BJ (cell line): ENCODE measurements at regions not wholly inside any gene's neighbourhood (a gene's known extent, or its start where the extent isn't known, plus 50 kb on each side); places are given as distances from the start of the nearest gene placed in this dataset.

Experiments
- CTCF ChIA-PET: fragments of 350-600 bp; formaldehyde crosslinking; extraction: SDS; loops from one replicate; lab custom pipeline; 2021; ENCODE audit warnings: antibody characterized with exemption, inconsistent platforms; lab: Yijun Ruan, JAX
- POLR2A ChIA-PET: fragments of 300-600 bp; sonication (Branson Sonifier 250); formaldehyde crosslinking; extraction: SDS; loops from one replicate; lab custom pipeline; 2021; ENCODE audit warnings: antibody characterized with exemption; lab: Charles Lee
- DNase-seq: peaks from one replicate; pipeline ENCODE4 v3.0.0-alpha.2; 2011; ENCODE audit warnings: low read depth
- H3K27me3 ChIP-seq: 2 replicates; pipeline ENCODE4 v1.6.0; 2011; ENCODE audit warnings: low read length; ENCODE audit not compliant: control insufficient read depth, insufficient read depth
- H3K36me3 ChIP-seq: 2 replicates; pipeline ENCODE4 v1.5.1; 2011; ENCODE audit warnings: low read length; ENCODE audit not compliant: control insufficient read depth, insufficient read depth
- H3K4me3 ChIP-seq: 2 replicates; pipeline ENCODE4 v1.5.1; 2011; ENCODE audit warnings: low read depth, mild to moderate bottlenecking, control low read depth, low read length
- TF ChIP-seq, protein P1 (sequence below): IDR thresholded peaks from 2 replicates; pipeline ENCODE4 v1.5.1; 2011; ENCODE audit warnings: low read depth, mild to moderate bottlenecking, control low read depth, inconsistent platforms, low read length, moderate library complexity; ENCODE audit not compliant: insufficient read depth

DNA sequence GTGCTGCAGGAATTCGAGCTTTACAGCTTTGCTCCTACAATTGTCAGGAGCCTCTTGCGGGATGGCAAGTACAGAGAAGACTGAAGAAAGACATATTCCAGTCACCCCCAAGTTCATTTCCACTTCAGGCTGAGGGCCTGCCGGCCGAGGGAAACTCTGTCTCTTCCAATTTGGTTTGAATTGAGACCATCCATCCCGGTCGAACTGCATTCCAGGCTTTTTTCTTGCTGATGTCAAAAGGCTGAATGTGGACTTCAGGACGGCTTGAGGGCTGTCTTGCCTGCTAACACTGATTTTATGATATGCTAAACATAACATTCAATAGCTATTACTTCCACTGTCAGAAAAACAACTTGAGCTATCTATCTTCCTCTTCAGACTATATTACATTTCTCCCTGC, 79.8 kb upstream of the PLXNA2 start:
- ChIA-PET CTCF (interaction anchor here (1.1 kb wide), 1 partner anchor 107 kb away, joined by 3 read pairs; no protein-coding TSS in a partner anchor), POLR2A (no interaction called here)
- Histone ChIP-seq H3K27me3 (no peaks in the 10 kb centered on the region), H3K4me3 (no peak overlapping the region), H3K36me3 (no peaks in the 10 kb centered on the region)
- TF ChIP-seq, protein P1, sequence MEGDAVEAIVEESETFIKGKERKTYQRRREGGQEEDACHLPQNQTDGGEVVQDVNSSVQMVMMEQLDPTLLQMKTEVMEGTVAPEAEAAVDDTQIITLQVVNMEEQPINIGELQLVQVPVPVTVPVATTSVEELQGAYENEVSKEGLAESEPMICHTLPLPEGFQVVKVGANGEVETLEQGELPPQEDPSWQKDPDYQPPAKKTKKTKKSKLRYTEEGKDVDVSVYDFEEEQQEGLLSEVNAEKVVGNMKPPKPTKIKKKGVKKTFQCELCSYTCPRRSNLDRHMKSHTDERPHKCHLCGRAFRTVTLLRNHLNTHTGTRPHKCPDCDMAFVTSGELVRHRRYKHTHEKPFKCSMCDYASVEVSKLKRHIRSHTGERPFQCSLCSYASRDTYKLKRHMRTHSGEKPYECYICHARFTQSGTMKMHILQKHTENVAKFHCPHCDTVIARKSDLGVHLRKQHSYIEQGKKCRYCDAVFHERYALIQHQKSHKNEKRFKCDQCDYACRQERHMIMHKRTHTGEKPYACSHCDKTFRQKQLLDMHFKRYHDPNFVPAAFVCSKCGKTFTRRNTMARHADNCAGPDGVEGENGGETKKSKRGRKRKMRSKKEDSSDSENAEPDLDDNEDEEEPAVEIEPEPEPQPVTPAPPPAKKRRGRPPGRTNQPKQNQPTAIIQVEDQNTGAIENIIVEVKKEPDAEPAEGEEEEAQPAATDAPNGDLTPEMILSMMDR, result no peak
- DNase-seq, result no peak

DNA sequence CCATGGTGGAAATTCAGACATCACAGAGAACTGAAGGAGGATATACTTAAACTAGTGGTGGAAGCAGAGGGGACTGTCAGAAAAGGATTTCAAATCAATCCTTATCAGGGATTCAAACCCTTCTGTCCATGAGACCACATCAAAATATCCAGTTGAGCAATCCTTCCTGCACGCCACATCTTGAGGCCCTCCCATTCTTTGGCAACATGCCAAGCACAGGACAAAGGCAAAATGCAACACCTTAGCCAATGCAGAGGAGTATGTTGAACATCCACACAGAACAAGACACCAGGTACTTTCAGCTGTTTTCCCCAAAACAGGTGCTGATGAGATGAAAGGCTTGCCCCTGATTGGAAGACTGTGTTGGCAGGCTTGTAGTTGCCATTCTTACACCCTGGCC, 81.8 kb upstream of the PLXNA2 start:
- no peak overlapping the region for H3K4me3 ChIP-seq
- ChIA-PET CTCF (no interaction called here), POLR2A (no interaction called here)
- DNase-seq, result no peak
- TF ChIP-seq, protein P1, result no peak
- no peaks in the 10 kb centered on the region for H3K36me3 ChIP-seq
- no peaks in the 10 kb centered on the region for H3K27me3 ChIP-seq

DNA sequence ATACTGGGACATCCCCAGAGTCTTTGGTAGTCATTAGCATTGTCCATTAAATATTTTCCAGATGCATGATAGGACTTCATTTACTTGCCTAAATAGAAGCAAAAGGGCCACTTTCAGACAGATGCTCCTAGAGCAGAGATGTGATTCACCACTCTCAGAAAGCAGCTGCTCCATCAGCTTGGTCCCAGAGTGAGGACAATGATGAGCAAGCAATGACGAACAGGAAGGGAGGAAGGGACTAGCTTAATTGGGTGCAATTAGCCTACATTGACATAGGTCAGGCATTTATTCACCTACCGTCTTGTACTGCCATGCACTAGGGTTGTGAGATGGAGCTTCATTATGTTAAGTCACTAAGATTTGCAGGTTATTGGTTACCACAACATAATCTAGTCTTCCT, 85.1 kb upstream of the PLXNA2 start:
- no peak for DNase-seq
- no peak overlapping the region for H3K4me3 ChIP-seq
- TF ChIP-seq, protein P1, result no peak
- no peaks in the 10 kb centered on the region for H3K36me3 ChIP-seq
- POLR2A ChIA-PET, result no interaction called here
- H3K27me3 ChIP-seq, result no peaks in the 10 kb centered on the region
- CTCF ChIA-PET, result interaction anchor here (0.5 kb wide), 1 partner anchor 127 kb away, joined by 3 read pairs; no protein-coding TSS in a partner anchor

DNA sequence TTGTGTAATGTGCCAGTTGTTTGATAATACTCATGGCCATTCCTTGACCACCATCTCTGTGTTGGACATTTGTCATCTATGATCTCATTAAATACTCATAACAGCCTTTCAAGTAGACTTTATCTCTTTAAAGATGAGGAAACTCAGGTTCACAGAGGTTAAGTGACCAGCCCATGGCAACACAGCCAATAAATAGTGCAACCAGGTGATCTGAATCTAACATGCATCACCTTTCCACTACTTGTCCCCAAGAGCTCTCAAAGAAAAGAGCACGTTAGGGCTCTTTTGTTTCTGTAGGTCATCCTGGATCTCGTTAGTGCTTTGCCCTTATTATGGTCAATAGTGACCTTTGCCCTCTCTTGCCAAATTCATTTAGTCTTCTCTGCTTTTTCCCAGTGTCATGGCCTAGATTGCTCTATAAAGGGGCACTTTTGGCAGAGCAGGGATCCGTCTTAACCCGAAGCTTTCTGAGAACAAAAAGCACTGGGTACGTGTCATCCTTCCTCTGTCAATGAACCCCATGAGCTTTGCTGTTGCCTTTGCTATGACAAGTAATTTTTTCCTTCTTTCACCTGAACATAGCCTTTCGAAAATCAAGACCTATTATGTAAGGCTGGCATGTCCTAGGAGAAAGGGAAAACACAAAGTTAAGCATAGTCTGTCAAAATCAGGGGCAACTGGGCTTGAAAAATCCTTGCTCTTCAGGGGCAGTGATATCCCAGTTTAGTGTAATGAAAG, 88.0 kb upstream of the PLXNA2 start:
- no peaks in the 10 kb centered on the region for H3K27me3 ChIP-seq
- DNase-seq, result no peak
- no peak overlapping the region for H3K4me3 ChIP-seq
- TF ChIP-seq, protein P1, result no peak
- POLR2A ChIA-PET, result no interaction called here
- H3K36me3 ChIP-seq, result no peaks in the 10 kb centered on the region
- CTCF ChIA-PET, result no interaction called here

- H3K36me3 ChIP-seq, result no peaks in the 10 kb centered on the region
- no peaks in the 10 kb centered on the region for H3K27me3 ChIP-seq
- H3K4me3 ChIP-seq, result no peak overlapping the region
- TF ChIP-seq, protein P1, result no peak
- POLR2A ChIA-PET, result no interaction called here
- DNase-seq, result no peak
- CTCF ChIA-PET, result no interaction called here
Observed at GRCh38 chr1:208332774-208333126, 88.6 kb upstream of the PLXNA2 start.
